ENCODE measurements at regions not wholly inside any gene's neighbourhood (a gene's known extent, or its start where the extent isn't known, plus 50 kb on each side); places are given as distances from the start of the nearest gene placed in this dataset.
"Not testable (repeated sequence)": the region's sequence is repeated elsewhere in the genome, so short reads cannot be mapped to it uniquely, and the experiment has no call there.

- not testable (repeated sequence) for DNase-seq (ENCODE audit: low read depth in 3 of 3, low spot score in 2 of 3)
Measured at GRCh38 chr9:18066608-18067007, 407.3 kb upstream of the ADAMTSL1 start.

- DNase-seq (ENCODE audit: low read depth in 3 of 3, low spot score in 2 of 3): no peak
Measured at GRCh38 chr9:18067548-18068120, 406.3 kb upstream of the ADAMTSL1 start.

- no peak for DNase-seq (ENCODE audit: low read depth in 3 of 3, low spot score in 2 of 3)
Measured at GRCh38 chr9:18068900-18069299, 405.1 kb upstream of the ADAMTSL1 start.

- DNase-seq (ENCODE audit: low read depth in 3 of 3, low spot score in 2 of 3): no peak
Measured at GRCh38 chr9:18071651-18072060, 402.3 kb upstream of the ADAMTSL1 start.

DNA sequence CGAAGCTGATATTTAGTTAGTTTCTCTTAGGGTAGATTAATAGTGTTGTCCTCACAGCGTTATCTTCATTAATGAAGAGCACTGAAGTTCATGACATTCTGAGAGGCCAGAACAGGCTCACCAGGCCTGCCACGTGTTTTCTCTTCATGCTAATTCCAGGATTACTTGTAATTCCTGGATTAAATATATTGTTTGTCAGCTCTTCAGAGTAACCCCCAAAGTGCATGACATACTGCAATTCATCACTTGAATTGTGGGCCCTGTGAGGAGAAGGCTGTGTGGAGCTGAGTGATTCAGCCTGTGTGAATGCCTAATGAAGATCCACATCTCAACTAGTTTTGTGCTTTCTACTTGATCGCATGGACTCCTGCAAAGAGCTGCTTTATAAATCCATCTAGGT, 401.0 kb upstream of the ADAMTSL1 start:
- no peak for DNase-seq (ENCODE audit: low read depth in 3 of 3, low spot score in 2 of 3)

GRCh38 chr9:18074041-18074440, 399.9 kb upstream of the ADAMTSL1 start:
- DNase-seq (ENCODE audit: low read depth in 3 of 3, low spot score in 2 of 3): no peak

- DNase-seq (ENCODE audit: low read depth in 3 of 3, low spot score in 2 of 3): no peak
Measured at GRCh38 chr9:18075253-18075952, 398.6 kb upstream of the ADAMTSL1 start.

GRCh38 chr9:18077941-18078678, 395.8 kb upstream of the ADAMTSL1 start:
- no peak for DNase-seq (ENCODE audit: low read depth in 3 of 3, low spot score in 2 of 3)

DNA sequence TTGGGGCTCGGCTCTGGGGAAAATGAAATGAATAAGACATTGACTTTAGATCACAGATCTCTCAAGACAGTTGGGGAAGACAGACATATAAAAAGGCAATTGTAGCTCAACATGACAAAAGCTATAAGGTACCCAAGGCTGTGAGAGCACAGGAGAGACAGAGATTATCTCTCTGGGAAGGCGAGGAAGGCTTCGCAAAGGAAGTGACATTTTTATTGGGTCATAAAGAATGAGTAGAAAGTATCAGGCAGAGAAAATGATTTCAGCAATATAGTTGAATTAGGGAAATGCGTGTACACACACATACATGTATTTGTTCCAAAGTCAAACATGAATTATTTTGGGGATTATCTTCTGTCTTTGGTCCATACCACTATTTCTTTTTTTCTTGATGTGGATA, 381.8 kb upstream of the ADAMTSL1 start:
- DNase-seq (ENCODE audit: low read depth in 3 of 3, low spot score in 2 of 3): no peak

DNA sequence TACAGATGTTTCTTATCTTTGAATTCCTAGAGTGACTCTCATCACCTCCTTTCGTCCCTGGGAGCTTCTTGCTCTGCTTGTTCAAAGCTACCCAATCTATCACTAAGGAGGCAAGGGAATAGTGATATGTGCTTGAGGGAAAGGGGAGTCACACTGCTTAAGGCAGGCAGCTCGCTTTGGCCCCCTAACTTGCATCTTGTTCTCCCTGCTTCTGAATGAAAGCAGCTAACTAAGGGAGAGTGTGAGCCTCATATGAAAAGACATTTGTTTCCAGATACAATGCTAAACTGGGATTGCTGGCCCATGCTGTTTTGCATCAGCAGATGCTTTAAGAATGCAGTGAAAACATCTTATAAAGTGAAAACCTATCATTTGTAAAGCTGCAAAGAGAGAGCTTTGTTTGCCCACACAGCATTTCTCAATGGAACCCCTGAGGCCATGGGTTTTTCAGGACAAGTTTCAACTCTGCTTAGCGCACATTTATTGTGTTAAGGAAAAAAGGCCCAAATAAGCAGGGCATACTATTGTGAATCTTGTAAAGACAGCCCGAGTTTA, 367.9 kb upstream of the ADAMTSL1 start:
- DNase-seq (ENCODE audit: low read depth in 3 of 3, low spot score in 2 of 3): no peak

DNA sequence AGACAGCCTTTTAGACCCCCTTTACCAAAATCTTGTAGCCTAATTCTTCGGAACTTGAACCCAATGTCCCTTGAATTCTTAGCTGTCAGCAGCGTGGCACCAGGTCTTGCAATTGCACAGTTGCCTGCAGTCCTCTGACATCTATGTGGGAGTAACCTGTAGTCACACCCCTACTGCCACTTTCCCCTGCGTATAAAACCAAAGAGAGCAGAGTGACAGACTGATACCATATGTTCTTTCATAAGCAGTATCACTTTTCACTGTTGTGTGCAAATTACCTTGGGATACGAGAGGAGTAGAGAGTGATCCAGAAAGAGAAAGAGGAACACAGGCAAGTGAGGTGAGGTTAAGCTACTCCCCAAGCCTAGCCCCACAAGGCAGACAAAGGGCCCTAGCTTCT, 364.3 kb upstream of the ADAMTSL1 start:
- DNase-seq (ENCODE audit: low read depth in 3 of 3, low spot score in 2 of 3): no peak

- DNase-seq (ENCODE audit: low read depth in 3 of 3, low spot score in 2 of 3): no peak
Measured at GRCh38 chr9:18111146-18111545, 362.8 kb upstream of the ADAMTSL1 start.

DNA sequence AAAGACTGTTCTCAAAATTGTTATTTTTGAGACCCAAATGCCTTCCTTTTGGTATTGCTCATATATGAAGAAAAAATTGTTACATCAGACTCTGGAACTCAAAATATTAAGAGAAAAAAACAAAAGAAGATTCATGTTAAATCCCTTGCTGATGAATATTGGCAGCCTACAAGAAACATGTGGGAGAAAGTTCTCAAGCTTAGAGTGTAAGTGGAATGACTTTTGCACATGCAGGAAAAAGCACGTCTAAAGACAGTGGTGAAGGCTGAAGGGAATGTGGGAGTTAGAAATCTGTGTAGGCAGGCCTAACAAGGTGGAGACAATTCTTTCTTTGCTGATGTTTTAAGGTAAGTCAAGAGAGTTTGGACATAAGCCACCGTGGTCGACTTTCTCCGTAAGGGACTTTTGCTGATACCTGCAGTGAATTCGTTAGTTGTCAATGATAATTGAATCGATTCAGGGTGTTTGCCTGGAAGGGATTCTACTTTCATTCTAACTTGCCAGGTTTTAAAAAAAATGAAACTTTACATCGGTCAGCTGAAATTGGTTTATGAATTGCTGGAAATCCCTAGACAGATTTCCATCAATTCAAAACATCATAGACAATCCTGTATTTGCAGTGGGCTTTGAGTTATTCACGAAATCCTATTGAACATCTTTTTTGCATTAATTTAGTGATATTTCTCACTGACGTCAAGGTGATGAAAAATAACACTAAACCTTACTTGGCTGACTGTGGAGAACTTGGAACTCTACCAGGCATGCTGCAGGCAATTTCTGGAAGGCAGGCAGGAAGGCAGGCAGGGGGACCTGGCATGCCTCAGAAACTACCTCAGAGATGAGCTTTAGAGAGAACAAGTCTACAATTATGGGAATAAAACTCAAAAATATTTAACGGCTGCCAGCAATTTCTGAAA, 359.1 kb upstream of the ADAMTSL1 start:
- no peak for DNase-seq (ENCODE audit: low read depth in 3 of 3, low spot score in 2 of 3)

DNA sequence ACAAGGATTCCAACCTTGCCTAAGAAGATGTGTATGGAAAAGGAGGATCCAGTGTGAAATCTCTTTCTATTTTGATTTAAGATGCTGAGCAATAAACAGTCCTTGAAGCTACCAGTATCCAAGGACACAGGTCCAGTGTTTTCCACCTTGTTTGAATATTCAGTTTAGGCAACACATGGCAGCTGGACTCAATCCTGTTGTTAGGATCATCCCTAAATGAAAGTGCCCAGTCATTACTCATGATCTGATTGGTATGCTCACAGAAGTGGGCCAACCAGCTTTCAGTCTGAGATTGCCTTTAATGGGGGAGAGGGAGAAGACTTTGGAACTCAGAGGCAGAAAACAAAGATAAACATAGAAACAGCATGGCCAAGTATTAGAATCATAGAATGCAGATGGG, 355.7 kb upstream of the ADAMTSL1 start:
- no peak for DNase-seq (ENCODE audit: low read depth in 3 of 3, low spot score in 2 of 3)

GRCh38 chr9:18122171-18122570, 351.8 kb upstream of the ADAMTSL1 start:
- no peak for DNase-seq (ENCODE audit: low read depth in 3 of 3, low spot score in 2 of 3)

GRCh38 chr9:18124760-18125159, 349.2 kb upstream of the ADAMTSL1 start:
- no peak for DNase-seq (ENCODE audit: low read depth in 3 of 3, low spot score in 2 of 3)

DNA sequence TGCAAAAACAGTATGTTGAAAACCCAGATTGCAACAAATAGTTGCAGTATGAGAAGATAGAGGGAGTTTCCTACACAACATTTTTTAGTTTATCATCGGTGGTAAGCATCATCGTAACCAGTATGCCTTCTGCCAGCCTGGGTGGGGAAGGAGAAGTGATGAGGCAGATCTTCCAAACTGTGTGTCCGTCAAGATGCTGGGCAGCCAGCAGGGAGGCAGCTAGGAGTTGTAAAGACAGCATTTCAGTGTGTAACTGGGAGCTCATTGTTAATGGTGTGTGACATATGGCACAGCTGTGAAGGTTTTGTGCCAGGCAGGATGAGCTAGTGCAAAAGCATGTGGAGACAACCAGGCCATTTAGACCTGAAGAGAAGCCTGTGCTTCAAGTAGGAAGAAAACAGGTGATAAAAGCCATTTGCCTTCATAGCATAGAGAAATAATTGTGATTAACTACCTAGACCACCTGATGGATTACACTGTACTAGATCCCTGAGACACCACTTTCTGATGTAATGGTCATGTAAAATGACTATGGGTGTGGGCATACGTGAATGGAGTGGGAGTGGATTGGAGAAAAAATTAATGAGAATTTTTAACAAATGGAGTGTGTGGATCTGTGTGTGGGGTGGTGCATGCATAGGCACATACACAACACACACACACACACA, 347.0 kb upstream of the ADAMTSL1 start:
- DNase-seq (ENCODE audit: low read depth in 3 of 3, low spot score in 2 of 3): no peak

- DNase-seq (ENCODE audit: low read depth in 3 of 3, low spot score in 2 of 3): no peak
Measured at GRCh38 chr9:18127499-18127875, 346.5 kb upstream of the ADAMTSL1 start.

DNA sequence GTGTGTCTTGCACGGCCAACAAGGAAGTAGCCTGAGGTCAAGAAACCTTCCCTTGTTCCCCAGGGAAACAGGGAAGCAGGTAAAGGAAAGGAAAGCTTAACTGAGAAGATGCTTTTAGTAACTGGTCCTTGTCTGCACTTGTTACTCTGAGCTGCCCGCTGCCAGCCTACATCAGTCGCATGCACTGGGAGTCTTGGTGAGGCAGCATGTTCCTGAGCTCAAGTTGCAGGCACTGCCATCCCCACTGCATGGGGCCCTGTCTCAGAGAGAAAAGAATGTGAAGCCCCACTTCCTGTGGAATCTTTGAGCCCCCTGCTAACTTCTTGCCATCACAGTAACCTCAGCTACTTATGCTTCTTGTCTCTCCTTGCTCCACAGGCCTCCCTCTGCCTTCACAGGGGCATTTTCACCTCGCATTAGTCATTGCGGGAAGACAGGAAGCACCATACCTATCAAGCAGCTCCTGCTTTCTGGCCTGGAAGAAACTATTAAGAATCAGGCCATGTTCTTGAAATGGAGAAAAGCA, 344.1 kb upstream of the ADAMTSL1 start:
- DNase-seq (ENCODE audit: low read depth in 3 of 3, low spot score in 2 of 3): no peak

Data from right renal cortex interstitium (tissue), 3 donors.